ENCODE measurements at regions not wholly inside any gene's neighbourhood (a gene's known extent, or its start where the extent isn't known, plus 50 kb on each side); places are given as distances from the start of the nearest gene placed in this dataset.

DNA sequence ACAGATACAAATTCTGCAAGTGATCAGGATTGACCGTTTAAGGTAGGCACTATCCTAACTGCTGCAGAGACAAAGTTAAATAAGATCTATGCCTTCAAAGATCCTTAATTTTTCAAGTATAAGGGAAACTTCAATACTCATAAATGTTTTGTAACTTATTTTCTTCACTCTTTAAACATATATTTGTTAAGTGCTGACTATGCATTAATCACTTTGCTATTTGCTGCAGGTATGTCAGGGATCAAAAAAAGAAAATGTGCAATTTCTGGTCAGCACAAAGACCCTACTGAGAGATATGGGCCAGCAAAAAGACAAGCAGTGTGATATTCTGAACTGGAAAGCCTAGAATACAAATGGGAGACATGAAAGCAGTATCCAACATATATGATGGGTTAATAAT is 756.1 kb upstream of the PCDH9 start:
- TF ChIP-seq POLR2A (IDR thresholded peaks at IDR 0.05; ENCODE audit: low read depth, low read length) (no peak), POLR2AphosphoS5 (IDR thresholded peaks at IDR 0.05; ENCODE audit: low read depth, low read length) (no peak)
